GM23338 (cell line): ENCODE measurements at regions not wholly inside any gene's neighbourhood (a gene's known extent, or its start where the extent isn't known, plus 50 kb on each side); places are given as distances from the start of the nearest gene placed in this dataset.
"Not testable (repeated sequence)": the region's sequence is repeated elsewhere in the genome, so short reads cannot be mapped to it uniquely, and the experiment has no call there.

Experiments used
- ATAC-seq: fragments of 200-7000 bp; cut with Tn5 transposase; 3 replicates; pipeline ENCODE4 v1.9.1; 2020
- DNase-seq: peaks from one replicate; pipeline ENCODE4 v3.0.0-alpha.2; 2015; ENCODE audit warnings: low spot score
- H2AFZ ChIP-seq: fragments of 200-600 bp; sonication (generic); 2 replicates; pipeline ENCODE4 v1.8.0; 2016; ENCODE audit warnings: antibody characterized with exemption, mild to moderate bottlenecking, moderate library complexity
- H3F3A ChIP-seq: fragments of 200-600 bp; sonication (generic); replicated peaks from 2 replicates; pipeline ENCODE4 v1.8.0; 2017; ENCODE audit warnings: antibody characterized with exemption, mixed run types, low read depth
- H3K27ac ChIP-seq: fragments of 200-600 bp; sonication (generic); 2 replicates; pipeline ENCODE4 v1.6.1; 2016; ENCODE audit warnings: low read depth
- H3K27me3 ChIP-seq: fragments of 200-600 bp; sonication (generic); 2 replicates; pipeline ENCODE4 v1.8.0; 2016; ENCODE audit warnings: mild to moderate bottlenecking, mixed run types, moderate library complexity; ENCODE audit not compliant: insufficient read depth
- H3K36me3 ChIP-seq: fragments of 200-600 bp; sonication (generic); 2 replicates; pipeline ENCODE4 v1.8.0; 2016; ENCODE audit warnings: mild to moderate bottlenecking; ENCODE audit not compliant: insufficient read depth
- H3K4me1 ChIP-seq: fragments of 200-600 bp; sonication (generic); 2 replicates; pipeline ENCODE4 v1.8.0; 2016; ENCODE audit warnings: mild to moderate bottlenecking, moderate library complexity; ENCODE audit not compliant: insufficient read depth
- H3K4me2 ChIP-seq: fragments of 200-600 bp; sonication (generic); 2 replicates; pipeline ENCODE4 v1.7.1; 2017; ENCODE audit warnings: mixed run types
- H3K4me3 ChIP-seq: fragments of 200-600 bp; sonication (generic); 2 replicates; pipeline ENCODE4 v1.6.1; 2016; ENCODE audit warnings: mixed run types
- H3K79me2 ChIP-seq: fragments of 200-600 bp; sonication (generic); replicated peaks from 2 replicates; pipeline ENCODE4 v1.8.0; 2017; ENCODE audit warnings: mild to moderate bottlenecking; ENCODE audit not compliant: insufficient read depth
- H3K9me2 ChIP-seq: fragments of 200-600 bp; sonication (generic); 2 replicates; pipeline ENCODE4 v1.8.0; 2017; ENCODE audit not compliant: insufficient read depth
- H4K20me1 ChIP-seq: fragments of 200-600 bp; sonication (generic); replicated peaks from 2 replicates; pipeline ENCODE4 v1.8.0; 2017; ENCODE audit warnings: mild to moderate bottlenecking; ENCODE audit not compliant: insufficient read depth
- H3K27ac Mint-ChIP-seq: 2 replicates; pipeline ENCODE4 v1.8.0; 2020; ENCODE audit warnings: inconsistent platforms, mild to moderate bottlenecking, moderate library complexity, mixed read lengths
- H3K27me3 Mint-ChIP-seq: 3 replicates; pipeline ENCODE4 v1.8.0; 2022; ENCODE audit warnings: low read depth, mild to moderate bottlenecking, moderate library complexity, mixed read lengths, inconsistent platforms; ENCODE audit not compliant: insufficient read depth, poor library complexity
- H3K36me3 Mint-ChIP-seq: 3 replicates; pipeline ENCODE4 v1.8.0; 2021; ENCODE audit warnings: low read depth, mild to moderate bottlenecking, inconsistent platforms, moderate library complexity, mixed read lengths
- H3K4me1 Mint-ChIP-seq: 3 replicates; pipeline ENCODE4 v1.8.0; 2020; ENCODE audit warnings: mild to moderate bottlenecking, inconsistent platforms, mixed read lengths
- H3K4me3 Mint-ChIP-seq: 3 replicates; pipeline ENCODE4 v1.8.0; 2021; ENCODE audit warnings: moderate library complexity, mild to moderate bottlenecking, inconsistent platforms, mixed read lengths
- H3K9me3 Mint-ChIP-seq: 3 replicates; pipeline ENCODE4 v1.8.0; 2020; ENCODE audit warnings: moderate library complexity, mild to moderate bottlenecking, inconsistent platforms, mixed read lengths
- CREB1 ChIP-seq: fragments of 250-450 bp; sonication (Bioruptor Pico); IDR thresholded peaks from 2 replicates; pipeline ENCODE4 v1.5.0; 2020; ENCODE audit warnings: low read depth, mild to moderate bottlenecking, moderate library complexity
- EZH2 ChIP-seq: fragments of 200-600 bp; sonication (generic); IDR thresholded peaks from one replicate; pipeline ENCODE4 v1.8.0; 2017; ENCODE audit warnings: antibody characterized with exemption, mild to moderate bottlenecking, low read depth; ENCODE audit not compliant: unreplicated experiment
- EZH2phosphoT487 ChIP-seq: fragments of 200-600 bp; sonication (generic); IDR thresholded peaks from one replicate; pipeline ENCODE4 v1.8.1; 2018; ENCODE audit warnings: antibody characterized with exemption; ENCODE audit not compliant: unreplicated experiment
- NANOG ChIP-seq: IDR thresholded peaks from 2 replicates; pipeline ENCODE4 v1.6.1; 2016; ENCODE audit warnings: antibody characterized with exemption, borderline replicate concordance
- POLR2AphosphoS5 ChIP-seq: IDR thresholded peaks from 2 replicates; pipeline ENCODE4 v1.6.1; 2016; ENCODE audit warnings: antibody characterized with exemption, low read depth
- ZNF114 ChIP-seq: fragments of 250-450 bp; sonication (Bioruptor Pico); IDR thresholded peaks from 2 replicates; pipeline ENCODE4 v1.5.0; 2020; ENCODE audit warnings: mild to moderate bottlenecking, moderate library complexity
- ZNF331 ChIP-seq: fragments of 250-450 bp; sonication (Bioruptor Pico); IDR thresholded peaks from 2 replicates; pipeline ENCODE4 v1.5.0; 2020; ENCODE audit warnings: low read depth, mild to moderate bottlenecking, moderate library complexity
- TF ChIP-seq, protein P1 (sequence below): IDR thresholded peaks from 2 replicates; pipeline ENCODE4 v1.6.1; 2016; ENCODE audit warnings: antibody characterized with exemption
- TF ChIP-seq, protein P2 (sequence below): fragments of 250-450 bp; sonication (Bioruptor Pico); IDR thresholded peaks from 2 replicates; pipeline ENCODE4 v1.5.0; 2020; ENCODE audit warnings: mild to moderate bottlenecking, moderate library complexity

DNA sequence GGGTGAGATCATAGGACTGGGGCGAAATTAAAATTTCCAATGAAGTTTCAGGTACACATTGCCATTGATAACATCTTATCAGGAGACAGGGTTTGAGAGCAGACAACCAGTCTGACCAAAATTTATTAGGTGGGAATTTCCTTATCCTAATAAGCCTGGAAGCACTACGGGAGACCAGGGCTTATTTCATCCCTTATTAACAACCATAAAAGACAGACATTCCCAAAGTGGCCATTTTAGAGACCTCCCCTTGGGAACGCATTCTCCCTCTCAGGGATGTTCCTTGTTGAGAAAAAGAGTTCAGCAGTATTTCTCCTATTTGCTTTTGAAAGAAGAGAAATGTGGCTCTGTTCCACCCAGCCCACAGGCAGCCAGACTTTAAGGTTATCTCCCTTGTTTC is 182.4 kb upstream of the SMLR1 start:
- TF ChIP-seq ZNF114 (CRISPR knock-in tag) = 0 out of 2 replicates have a peak, but pooled peaks have one; percentile 23
- not testable (repeated sequence) for H3K27ac ChIP-seq, H3K4me2 ChIP-seq, H3K9me2 ChIP-seq, H3K4me1 Mint-ChIP-seq, H3K79me2 ChIP-seq, H3K4me3 Mint-ChIP-seq, H3K27me3 Mint-ChIP-seq, H3K4me1 ChIP-seq, H2AFZ ChIP-seq, H3K36me3 ChIP-seq, H4K20me1 ChIP-seq, H3K27me3 ChIP-seq, H3K4me3 ChIP-seq, H3K27ac Mint-ChIP-seq, H3F3A ChIP-seq, ATAC-seq
- peak; percentile 19 for DNase-seq
- H3K36me3 Mint-ChIP-seq = peaks cover 10% of the 10 kb centered on the region; the same call in 2 of the 3 replicates
- H3K9me3 Mint-ChIP-seq = peaks cover 21% of the 10 kb centered on the region

DNA sequence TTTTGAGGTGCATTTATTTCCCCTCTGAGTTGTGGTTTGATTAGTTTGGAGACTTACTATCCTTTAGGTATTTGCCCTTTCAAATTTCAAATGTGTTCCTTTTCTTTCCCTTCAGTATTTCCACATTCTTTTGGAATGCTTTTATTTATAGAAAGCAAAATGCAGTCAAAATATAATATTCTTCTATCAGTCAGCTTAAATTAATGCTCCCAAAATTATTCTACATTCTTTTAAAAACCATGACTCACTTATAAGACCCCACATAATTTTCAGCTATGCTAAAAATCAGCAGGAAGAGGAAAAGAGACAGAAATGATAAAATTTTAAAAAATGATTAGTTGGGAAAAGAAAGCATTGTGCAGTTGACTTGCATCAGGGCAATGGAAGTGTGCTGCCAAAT is 180.0 kb upstream of the SMLR1 start:
- ATAC-seq (no peak), DNase-seq (no peak)
- no peaks in the 10 kb centered on the region for H3K27me3 Mint-ChIP-seq
- Histone ChIP-seq H3K36me3 (no peaks in the 10 kb centered on the region), H3K79me2 (no peaks in the 10 kb centered on the region), H3K9me2 (peaks cover 7% of the 10 kb centered on the region; the same call in 1 of the 2 replicates), H3K4me1 (no peaks in the 10 kb centered on the region), H4K20me1 (no peaks in the 10 kb centered on the region), H3F3A (no peaks in the 10 kb centered on the region), H3K4me2 (no peak overlapping the region), H3K27me3 (no peaks in the 10 kb centered on the region), H3K27ac (no peak overlapping the region), H2AFZ (no peak overlapping the region), H3K4me3 (no peak overlapping the region)
- TF ChIP-seq POLR2AphosphoS5 = no peak
- TF ChIP-seq, protein P1, sequence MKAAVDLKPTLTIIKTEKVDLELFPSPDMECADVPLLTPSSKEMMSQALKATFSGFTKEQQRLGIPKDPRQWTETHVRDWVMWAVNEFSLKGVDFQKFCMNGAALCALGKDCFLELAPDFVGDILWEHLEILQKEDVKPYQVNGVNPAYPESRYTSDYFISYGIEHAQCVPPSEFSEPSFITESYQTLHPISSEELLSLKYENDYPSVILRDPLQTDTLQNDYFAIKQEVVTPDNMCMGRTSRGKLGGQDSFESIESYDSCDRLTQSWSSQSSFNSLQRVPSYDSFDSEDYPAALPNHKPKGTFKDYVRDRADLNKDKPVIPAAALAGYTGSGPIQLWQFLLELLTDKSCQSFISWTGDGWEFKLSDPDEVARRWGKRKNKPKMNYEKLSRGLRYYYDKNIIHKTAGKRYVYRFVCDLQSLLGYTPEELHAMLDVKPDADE = no peak
- TF ChIP-seq ZNF331 = no peak
- TF ChIP-seq, protein P2, sequence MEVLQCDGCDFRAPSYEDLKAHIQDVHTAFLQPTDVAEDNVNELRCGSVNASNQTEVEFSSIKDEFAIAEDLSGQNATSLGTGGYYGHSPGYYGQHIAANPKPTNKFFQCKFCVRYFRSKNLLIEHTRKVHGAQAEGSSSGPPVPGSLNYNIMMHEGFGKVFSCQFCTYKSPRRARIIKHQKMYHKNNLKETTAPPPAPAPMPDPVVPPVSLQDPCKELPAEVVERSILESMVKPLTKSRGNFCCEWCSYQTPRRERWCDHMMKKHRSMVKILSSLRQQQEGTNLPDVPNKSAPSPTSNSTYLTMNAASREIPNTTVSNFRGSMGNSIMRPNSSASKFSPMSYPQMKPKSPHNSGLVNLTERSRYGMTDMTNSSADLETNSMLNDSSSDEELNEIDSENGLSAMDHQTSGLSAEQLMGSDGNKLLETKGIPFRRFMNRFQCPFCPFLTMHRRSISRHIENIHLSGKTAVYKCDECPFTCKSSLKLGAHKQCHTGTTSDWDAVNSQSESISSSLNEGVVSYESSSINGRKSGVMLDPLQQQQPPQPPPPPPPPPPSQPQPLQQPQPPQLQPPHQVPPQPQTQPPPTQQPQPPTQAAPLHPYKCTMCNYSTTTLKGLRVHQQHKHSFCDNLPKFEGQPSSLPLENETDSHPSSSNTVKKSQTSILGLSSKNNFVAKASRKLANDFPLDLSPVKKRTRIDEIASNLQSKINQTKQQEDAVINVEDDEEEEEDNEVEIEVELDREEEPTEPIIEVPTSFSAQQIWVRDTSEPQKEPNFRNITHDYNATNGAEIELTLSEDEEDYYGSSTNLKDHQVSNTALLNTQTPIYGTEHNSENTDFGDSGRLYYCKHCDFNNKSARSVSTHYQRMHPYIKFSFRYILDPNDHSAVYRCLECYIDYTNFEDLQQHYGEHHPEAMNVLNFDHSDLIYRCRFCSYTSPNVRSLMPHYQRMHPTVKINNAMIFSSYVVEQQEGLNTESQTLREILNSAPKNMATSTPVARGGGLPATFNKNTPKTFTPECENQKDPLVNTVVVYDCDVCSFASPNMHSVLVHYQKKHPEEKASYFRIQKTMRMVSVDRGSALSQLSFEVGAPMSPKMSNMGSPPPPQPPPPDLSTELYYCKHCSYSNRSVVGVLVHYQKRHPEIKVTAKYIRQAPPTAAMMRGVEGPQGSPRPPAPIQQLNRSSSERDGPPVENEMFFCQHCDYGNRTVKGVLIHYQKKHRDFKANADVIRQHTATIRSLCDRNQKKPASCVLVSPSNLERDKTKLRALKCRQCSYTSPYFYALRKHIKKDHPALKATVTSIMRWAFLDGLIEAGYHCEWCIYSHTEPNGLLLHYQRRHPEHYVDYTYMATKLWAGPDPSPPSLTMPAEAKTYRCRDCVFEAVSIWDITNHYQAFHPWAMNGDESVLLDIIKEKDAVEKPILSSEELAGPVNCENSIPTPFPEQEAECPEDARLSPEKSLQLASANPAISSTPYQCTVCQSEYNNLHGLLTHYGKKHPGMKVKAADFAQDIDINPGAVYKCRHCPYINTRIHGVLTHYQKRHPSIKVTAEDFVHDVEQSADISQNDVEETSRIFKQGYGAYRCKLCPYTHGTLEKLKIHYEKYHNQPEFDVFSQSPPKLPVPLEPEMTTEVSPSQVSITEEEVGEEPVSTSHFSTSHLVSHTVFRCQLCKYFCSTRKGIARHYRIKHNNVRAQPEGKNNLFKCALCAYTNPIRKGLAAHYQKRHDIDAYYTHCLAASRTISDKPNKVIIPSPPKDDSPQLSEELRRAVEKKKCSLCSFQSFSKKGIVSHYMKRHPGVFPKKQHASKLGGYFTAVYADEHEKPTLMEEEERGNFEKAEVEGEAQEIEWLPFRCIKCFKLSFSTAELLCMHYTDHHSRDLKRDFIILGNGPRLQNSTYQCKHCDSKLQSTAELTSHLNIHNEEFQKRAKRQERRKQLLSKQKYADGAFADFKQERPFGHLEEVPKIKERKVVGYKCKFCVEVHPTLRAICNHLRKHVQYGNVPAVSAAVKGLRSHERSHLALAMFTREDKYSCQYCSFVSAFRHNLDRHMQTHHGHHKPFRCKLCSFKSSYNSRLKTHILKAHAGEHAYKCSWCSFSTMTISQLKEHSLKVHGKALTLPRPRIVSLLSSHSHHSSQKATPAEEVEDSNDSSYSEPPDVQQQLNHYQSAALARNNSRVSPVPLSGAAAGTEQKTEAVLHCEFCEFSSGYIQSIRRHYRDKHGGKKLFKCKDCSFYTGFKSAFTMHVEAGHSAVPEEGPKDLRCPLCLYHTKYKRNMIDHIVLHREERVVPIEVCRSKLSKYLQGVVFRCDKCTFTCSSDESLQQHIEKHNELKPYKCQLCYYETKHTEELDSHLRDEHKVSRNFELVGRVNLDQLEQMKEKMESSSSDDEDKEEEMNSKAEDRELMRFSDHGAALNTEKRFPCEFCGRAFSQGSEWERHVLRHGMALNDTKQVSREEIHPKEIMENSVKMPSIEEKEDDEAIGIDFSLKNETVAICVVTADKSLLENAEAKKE (CRISPR knock-in tag) = no peak
- TF ChIP-seq EZH2 = no peak
- TF ChIP-seq ZNF114 (CRISPR knock-in tag) = no peak
- no peak for TF ChIP-seq EZH2phosphoT487
- no peak for TF ChIP-seq NANOG
- no peak for TF ChIP-seq CREB1 (CRISPR knock-in tag)
- H3K4me1 Mint-ChIP-seq = no peaks in the 10 kb centered on the region
- peaks cover 20% of the 10 kb centered on the region for H3K9me3 Mint-ChIP-seq
- peaks cover 10% of the 10 kb centered on the region for H3K36me3 Mint-ChIP-seq
- H3K4me3 Mint-ChIP-seq = no peak overlapping the region
- no peak overlapping the region for H3K27ac Mint-ChIP-seq
